GM23338 (cell line): ENCODE measurements at regions not wholly inside any gene's neighbourhood (a gene's known extent, or its start where the extent isn't known, plus 50 kb on each side); places are given as distances from the start of the nearest gene placed in this dataset.

Experiments
- ATAC-seq: fragments of 200-7000 bp; cut with Tn5 transposase; 3 replicates; pipeline ENCODE4 v1.9.1; 2020
- DNase-seq: peaks from one replicate; pipeline ENCODE4 v3.0.0-alpha.2; 2015; ENCODE audit warnings: low spot score
- H2AFZ ChIP-seq: fragments of 200-600 bp; sonication (generic); 2 replicates; pipeline ENCODE4 v1.8.0; 2016; ENCODE audit warnings: antibody characterized with exemption, mild to moderate bottlenecking, moderate library complexity
- H3F3A ChIP-seq: fragments of 200-600 bp; sonication (generic); replicated peaks from 2 replicates; pipeline ENCODE4 v1.8.0; 2017; ENCODE audit warnings: antibody characterized with exemption, mixed run types, low read depth
- H3K27ac ChIP-seq: fragments of 200-600 bp; sonication (generic); 2 replicates; pipeline ENCODE4 v1.6.1; 2016; ENCODE audit warnings: low read depth
- H3K27me3 ChIP-seq: fragments of 200-600 bp; sonication (generic); 2 replicates; pipeline ENCODE4 v1.8.0; 2016; ENCODE audit warnings: mild to moderate bottlenecking, mixed run types, moderate library complexity; ENCODE audit not compliant: insufficient read depth
- H3K36me3 ChIP-seq: fragments of 200-600 bp; sonication (generic); 2 replicates; pipeline ENCODE4 v1.8.0; 2016; ENCODE audit warnings: mild to moderate bottlenecking; ENCODE audit not compliant: insufficient read depth
- H3K4me1 ChIP-seq: fragments of 200-600 bp; sonication (generic); 2 replicates; pipeline ENCODE4 v1.8.0; 2016; ENCODE audit warnings: mild to moderate bottlenecking, moderate library complexity; ENCODE audit not compliant: insufficient read depth
- H3K4me2 ChIP-seq: fragments of 200-600 bp; sonication (generic); 2 replicates; pipeline ENCODE4 v1.7.1; 2017; ENCODE audit warnings: mixed run types
- H3K4me3 ChIP-seq: fragments of 200-600 bp; sonication (generic); 2 replicates; pipeline ENCODE4 v1.6.1; 2016; ENCODE audit warnings: mixed run types
- H3K79me2 ChIP-seq: fragments of 200-600 bp; sonication (generic); replicated peaks from 2 replicates; pipeline ENCODE4 v1.8.0; 2017; ENCODE audit warnings: mild to moderate bottlenecking; ENCODE audit not compliant: insufficient read depth
- H3K9me2 ChIP-seq: fragments of 200-600 bp; sonication (generic); 2 replicates; pipeline ENCODE4 v1.8.0; 2017; ENCODE audit not compliant: insufficient read depth
- H4K20me1 ChIP-seq: fragments of 200-600 bp; sonication (generic); replicated peaks from 2 replicates; pipeline ENCODE4 v1.8.0; 2017; ENCODE audit warnings: mild to moderate bottlenecking; ENCODE audit not compliant: insufficient read depth
- H3K27ac Mint-ChIP-seq: 2 replicates; pipeline ENCODE4 v1.8.0; 2020; ENCODE audit warnings: inconsistent platforms, mild to moderate bottlenecking, moderate library complexity, mixed read lengths
- H3K27me3 Mint-ChIP-seq: 3 replicates; pipeline ENCODE4 v1.8.0; 2022; ENCODE audit warnings: low read depth, mild to moderate bottlenecking, moderate library complexity, mixed read lengths, inconsistent platforms; ENCODE audit not compliant: insufficient read depth, poor library complexity
- H3K36me3 Mint-ChIP-seq: 3 replicates; pipeline ENCODE4 v1.8.0; 2021; ENCODE audit warnings: low read depth, mild to moderate bottlenecking, inconsistent platforms, moderate library complexity, mixed read lengths
- H3K4me1 Mint-ChIP-seq: 3 replicates; pipeline ENCODE4 v1.8.0; 2020; ENCODE audit warnings: mild to moderate bottlenecking, inconsistent platforms, mixed read lengths
- H3K4me3 Mint-ChIP-seq: 3 replicates; pipeline ENCODE4 v1.8.0; 2021; ENCODE audit warnings: moderate library complexity, mild to moderate bottlenecking, inconsistent platforms, mixed read lengths
- H3K9me3 Mint-ChIP-seq: 3 replicates; pipeline ENCODE4 v1.8.0; 2020; ENCODE audit warnings: moderate library complexity, mild to moderate bottlenecking, inconsistent platforms, mixed read lengths
- CREB1 ChIP-seq: fragments of 250-450 bp; sonication (Bioruptor Pico); IDR thresholded peaks from 2 replicates; pipeline ENCODE4 v1.5.0; 2020; ENCODE audit warnings: low read depth, mild to moderate bottlenecking, moderate library complexity
- EZH2 ChIP-seq: fragments of 200-600 bp; sonication (generic); IDR thresholded peaks from one replicate; pipeline ENCODE4 v1.8.0; 2017; ENCODE audit warnings: antibody characterized with exemption, mild to moderate bottlenecking, low read depth; ENCODE audit not compliant: unreplicated experiment
- EZH2phosphoT487 ChIP-seq: fragments of 200-600 bp; sonication (generic); IDR thresholded peaks from one replicate; pipeline ENCODE4 v1.8.1; 2018; ENCODE audit warnings: antibody characterized with exemption; ENCODE audit not compliant: unreplicated experiment
- JUNB ChIP-seq: IDR thresholded peaks from one replicate; pipeline ENCODE4 v1.6.1; 2016; ENCODE audit warnings: antibody characterized with exemption; ENCODE audit not compliant: unreplicated experiment
- NANOG ChIP-seq: IDR thresholded peaks from 2 replicates; pipeline ENCODE4 v1.6.1; 2016; ENCODE audit warnings: antibody characterized with exemption, borderline replicate concordance
- POLR2AphosphoS5 ChIP-seq: IDR thresholded peaks from 2 replicates; pipeline ENCODE4 v1.6.1; 2016; ENCODE audit warnings: antibody characterized with exemption, low read depth
- STAT1 ChIP-seq: IDR thresholded peaks from one replicate; pipeline ENCODE4 v1.6.1; 2016; ENCODE audit warnings: antibody characterized with exemption; ENCODE audit not compliant: unreplicated experiment
- ZNF114 ChIP-seq: fragments of 250-450 bp; sonication (Bioruptor Pico); IDR thresholded peaks from 2 replicates; pipeline ENCODE4 v1.5.0; 2020; ENCODE audit warnings: mild to moderate bottlenecking, moderate library complexity
- ZNF331 ChIP-seq: fragments of 250-450 bp; sonication (Bioruptor Pico); IDR thresholded peaks from 2 replicates; pipeline ENCODE4 v1.5.0; 2020; ENCODE audit warnings: low read depth, mild to moderate bottlenecking, moderate library complexity
- TF ChIP-seq, protein P1 (sequence below): IDR thresholded peaks from 2 replicates; pipeline ENCODE4 v1.6.1; 2016; ENCODE audit warnings: antibody characterized with exemption
- TF ChIP-seq, protein P2 (sequence below): fragments of 250-450 bp; sonication (Bioruptor Pico); IDR thresholded peaks from 2 replicates; pipeline ENCODE4 v1.5.0; 2020; ENCODE audit warnings: mild to moderate bottlenecking, moderate library complexity
- TF ChIP-seq, protein P3 (sequence below): IDR thresholded peaks from one replicate; pipeline ENCODE4 v1.6.1; 2018; ENCODE audit warnings: antibody characterized with exemption; ENCODE audit not compliant: unreplicated experiment
- TF ChIP-seq, protein P4 (sequence below), 2 experiments: fragments of 200-600 bp in 1 of 2; sonication (generic) in 1 of 2; conservative IDR thresholded peaks; 2 replicates each; pipeline versions ENCODE4 v1.5.1 to v1.6.1; 2016 to 2017; ENCODE audit warnings: antibody characterized with exemption in 2 of 2, low read depth in 2 of 2, mild to moderate bottlenecking in 2 of 2, moderate library complexity in 1 of 2

DNA sequence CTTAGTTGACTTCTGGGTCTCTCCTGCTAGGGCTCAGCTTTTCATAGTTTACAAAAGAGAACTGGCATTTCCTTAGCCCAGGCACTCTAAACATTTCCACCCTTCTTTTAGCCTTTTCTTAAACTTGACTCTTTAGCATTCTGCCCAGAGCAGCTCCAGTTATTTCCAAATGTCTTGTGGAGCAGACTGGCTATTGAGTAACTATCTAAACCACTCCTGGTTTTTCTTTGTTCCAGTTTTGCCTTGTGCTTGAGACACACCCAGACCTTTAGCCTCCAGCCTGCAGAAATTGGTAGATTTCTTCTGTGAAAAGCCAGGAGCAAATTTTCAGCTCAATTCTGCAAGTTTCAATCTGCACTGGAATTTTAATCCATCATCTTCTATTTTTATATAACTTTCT, 1813.1 kb downstream of the OLFM4 start:
- H3K9me3 Mint-ChIP-seq: no peaks in the 10 kb centered on the region; the same call in 2 of the 3 replicates
- H3K27ac ChIP-seq: no peak overlapping the region
- no peaks in the 10 kb centered on the region for H3F3A ChIP-seq
- no peaks in the 10 kb centered on the region for H3K4me1 ChIP-seq
- no peaks in the 10 kb centered on the region for H3K36me3 ChIP-seq
- no peak overlapping the region for H3K4me3 Mint-ChIP-seq
- H3K4me2 ChIP-seq: no peak overlapping the region
- H3K27me3 ChIP-seq: no peaks in the 10 kb centered on the region
- H3K27me3 Mint-ChIP-seq: no peaks in the 10 kb centered on the region
- no peak overlapping the region for H3K27ac Mint-ChIP-seq
- H3K79me2 ChIP-seq: no peaks in the 10 kb centered on the region
- no peak overlapping the region for H3K4me3 ChIP-seq
- H3K9me2 ChIP-seq: no peaks in the 10 kb centered on the region
- H4K20me1 ChIP-seq: no peaks in the 10 kb centered on the region
- DNase-seq (no peak), ATAC-seq (no peak)
- no peaks in the 10 kb centered on the region; the same call in 2 of the 3 replicates for H3K36me3 Mint-ChIP-seq
- TF ChIP-seq, protein P1, sequence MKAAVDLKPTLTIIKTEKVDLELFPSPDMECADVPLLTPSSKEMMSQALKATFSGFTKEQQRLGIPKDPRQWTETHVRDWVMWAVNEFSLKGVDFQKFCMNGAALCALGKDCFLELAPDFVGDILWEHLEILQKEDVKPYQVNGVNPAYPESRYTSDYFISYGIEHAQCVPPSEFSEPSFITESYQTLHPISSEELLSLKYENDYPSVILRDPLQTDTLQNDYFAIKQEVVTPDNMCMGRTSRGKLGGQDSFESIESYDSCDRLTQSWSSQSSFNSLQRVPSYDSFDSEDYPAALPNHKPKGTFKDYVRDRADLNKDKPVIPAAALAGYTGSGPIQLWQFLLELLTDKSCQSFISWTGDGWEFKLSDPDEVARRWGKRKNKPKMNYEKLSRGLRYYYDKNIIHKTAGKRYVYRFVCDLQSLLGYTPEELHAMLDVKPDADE: no peak
- TF ChIP-seq EZH2 (no peak), POLR2AphosphoS5 (no peak), STAT1 (no peak), ZNF114 (no peak), ZNF331 (CRISPR knock-in tag) (no peak), EZH2phosphoT487 (no peak), CREB1 (CRISPR knock-in tag) (no peak), NANOG (no peak), JUNB (no peak)
- TF ChIP-seq, protein P2, sequence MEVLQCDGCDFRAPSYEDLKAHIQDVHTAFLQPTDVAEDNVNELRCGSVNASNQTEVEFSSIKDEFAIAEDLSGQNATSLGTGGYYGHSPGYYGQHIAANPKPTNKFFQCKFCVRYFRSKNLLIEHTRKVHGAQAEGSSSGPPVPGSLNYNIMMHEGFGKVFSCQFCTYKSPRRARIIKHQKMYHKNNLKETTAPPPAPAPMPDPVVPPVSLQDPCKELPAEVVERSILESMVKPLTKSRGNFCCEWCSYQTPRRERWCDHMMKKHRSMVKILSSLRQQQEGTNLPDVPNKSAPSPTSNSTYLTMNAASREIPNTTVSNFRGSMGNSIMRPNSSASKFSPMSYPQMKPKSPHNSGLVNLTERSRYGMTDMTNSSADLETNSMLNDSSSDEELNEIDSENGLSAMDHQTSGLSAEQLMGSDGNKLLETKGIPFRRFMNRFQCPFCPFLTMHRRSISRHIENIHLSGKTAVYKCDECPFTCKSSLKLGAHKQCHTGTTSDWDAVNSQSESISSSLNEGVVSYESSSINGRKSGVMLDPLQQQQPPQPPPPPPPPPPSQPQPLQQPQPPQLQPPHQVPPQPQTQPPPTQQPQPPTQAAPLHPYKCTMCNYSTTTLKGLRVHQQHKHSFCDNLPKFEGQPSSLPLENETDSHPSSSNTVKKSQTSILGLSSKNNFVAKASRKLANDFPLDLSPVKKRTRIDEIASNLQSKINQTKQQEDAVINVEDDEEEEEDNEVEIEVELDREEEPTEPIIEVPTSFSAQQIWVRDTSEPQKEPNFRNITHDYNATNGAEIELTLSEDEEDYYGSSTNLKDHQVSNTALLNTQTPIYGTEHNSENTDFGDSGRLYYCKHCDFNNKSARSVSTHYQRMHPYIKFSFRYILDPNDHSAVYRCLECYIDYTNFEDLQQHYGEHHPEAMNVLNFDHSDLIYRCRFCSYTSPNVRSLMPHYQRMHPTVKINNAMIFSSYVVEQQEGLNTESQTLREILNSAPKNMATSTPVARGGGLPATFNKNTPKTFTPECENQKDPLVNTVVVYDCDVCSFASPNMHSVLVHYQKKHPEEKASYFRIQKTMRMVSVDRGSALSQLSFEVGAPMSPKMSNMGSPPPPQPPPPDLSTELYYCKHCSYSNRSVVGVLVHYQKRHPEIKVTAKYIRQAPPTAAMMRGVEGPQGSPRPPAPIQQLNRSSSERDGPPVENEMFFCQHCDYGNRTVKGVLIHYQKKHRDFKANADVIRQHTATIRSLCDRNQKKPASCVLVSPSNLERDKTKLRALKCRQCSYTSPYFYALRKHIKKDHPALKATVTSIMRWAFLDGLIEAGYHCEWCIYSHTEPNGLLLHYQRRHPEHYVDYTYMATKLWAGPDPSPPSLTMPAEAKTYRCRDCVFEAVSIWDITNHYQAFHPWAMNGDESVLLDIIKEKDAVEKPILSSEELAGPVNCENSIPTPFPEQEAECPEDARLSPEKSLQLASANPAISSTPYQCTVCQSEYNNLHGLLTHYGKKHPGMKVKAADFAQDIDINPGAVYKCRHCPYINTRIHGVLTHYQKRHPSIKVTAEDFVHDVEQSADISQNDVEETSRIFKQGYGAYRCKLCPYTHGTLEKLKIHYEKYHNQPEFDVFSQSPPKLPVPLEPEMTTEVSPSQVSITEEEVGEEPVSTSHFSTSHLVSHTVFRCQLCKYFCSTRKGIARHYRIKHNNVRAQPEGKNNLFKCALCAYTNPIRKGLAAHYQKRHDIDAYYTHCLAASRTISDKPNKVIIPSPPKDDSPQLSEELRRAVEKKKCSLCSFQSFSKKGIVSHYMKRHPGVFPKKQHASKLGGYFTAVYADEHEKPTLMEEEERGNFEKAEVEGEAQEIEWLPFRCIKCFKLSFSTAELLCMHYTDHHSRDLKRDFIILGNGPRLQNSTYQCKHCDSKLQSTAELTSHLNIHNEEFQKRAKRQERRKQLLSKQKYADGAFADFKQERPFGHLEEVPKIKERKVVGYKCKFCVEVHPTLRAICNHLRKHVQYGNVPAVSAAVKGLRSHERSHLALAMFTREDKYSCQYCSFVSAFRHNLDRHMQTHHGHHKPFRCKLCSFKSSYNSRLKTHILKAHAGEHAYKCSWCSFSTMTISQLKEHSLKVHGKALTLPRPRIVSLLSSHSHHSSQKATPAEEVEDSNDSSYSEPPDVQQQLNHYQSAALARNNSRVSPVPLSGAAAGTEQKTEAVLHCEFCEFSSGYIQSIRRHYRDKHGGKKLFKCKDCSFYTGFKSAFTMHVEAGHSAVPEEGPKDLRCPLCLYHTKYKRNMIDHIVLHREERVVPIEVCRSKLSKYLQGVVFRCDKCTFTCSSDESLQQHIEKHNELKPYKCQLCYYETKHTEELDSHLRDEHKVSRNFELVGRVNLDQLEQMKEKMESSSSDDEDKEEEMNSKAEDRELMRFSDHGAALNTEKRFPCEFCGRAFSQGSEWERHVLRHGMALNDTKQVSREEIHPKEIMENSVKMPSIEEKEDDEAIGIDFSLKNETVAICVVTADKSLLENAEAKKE (CRISPR knock-in tag): no peak
- TF ChIP-seq, protein P3, sequence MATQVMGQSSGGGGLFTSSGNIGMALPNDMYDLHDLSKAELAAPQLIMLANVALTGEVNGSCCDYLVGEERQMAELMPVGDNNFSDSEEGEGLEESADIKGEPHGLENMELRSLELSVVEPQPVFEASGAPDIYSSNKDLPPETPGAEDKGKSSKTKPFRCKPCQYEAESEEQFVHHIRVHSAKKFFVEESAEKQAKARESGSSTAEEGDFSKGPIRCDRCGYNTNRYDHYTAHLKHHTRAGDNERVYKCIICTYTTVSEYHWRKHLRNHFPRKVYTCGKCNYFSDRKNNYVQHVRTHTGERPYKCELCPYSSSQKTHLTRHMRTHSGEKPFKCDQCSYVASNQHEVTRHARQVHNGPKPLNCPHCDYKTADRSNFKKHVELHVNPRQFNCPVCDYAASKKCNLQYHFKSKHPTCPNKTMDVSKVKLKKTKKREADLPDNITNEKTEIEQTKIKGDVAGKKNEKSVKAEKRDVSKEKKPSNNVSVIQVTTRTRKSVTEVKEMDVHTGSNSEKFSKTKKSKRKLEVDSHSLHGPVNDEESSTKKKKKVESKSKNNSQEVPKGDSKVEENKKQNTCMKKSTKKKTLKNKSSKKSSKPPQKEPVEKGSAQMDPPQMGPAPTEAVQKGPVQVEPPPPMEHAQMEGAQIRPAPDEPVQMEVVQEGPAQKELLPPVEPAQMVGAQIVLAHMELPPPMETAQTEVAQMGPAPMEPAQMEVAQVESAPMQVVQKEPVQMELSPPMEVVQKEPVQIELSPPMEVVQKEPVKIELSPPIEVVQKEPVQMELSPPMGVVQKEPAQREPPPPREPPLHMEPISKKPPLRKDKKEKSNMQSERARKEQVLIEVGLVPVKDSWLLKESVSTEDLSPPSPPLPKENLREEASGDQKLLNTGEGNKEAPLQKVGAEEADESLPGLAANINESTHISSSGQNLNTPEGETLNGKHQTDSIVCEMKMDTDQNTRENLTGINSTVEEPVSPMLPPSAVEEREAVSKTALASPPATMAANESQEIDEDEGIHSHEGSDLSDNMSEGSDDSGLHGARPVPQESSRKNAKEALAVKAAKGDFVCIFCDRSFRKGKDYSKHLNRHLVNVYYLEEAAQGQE: no peak
- TF ChIP-seq, protein P4, sequence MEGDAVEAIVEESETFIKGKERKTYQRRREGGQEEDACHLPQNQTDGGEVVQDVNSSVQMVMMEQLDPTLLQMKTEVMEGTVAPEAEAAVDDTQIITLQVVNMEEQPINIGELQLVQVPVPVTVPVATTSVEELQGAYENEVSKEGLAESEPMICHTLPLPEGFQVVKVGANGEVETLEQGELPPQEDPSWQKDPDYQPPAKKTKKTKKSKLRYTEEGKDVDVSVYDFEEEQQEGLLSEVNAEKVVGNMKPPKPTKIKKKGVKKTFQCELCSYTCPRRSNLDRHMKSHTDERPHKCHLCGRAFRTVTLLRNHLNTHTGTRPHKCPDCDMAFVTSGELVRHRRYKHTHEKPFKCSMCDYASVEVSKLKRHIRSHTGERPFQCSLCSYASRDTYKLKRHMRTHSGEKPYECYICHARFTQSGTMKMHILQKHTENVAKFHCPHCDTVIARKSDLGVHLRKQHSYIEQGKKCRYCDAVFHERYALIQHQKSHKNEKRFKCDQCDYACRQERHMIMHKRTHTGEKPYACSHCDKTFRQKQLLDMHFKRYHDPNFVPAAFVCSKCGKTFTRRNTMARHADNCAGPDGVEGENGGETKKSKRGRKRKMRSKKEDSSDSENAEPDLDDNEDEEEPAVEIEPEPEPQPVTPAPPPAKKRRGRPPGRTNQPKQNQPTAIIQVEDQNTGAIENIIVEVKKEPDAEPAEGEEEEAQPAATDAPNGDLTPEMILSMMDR (conservative IDR thresholded peaks at IDR 0.05; ENCODE audit: low read depth in 2 of 2): no peak
- peak overlapping the region; percentile 61; the same call in 1 of the 2 replicates for H2AFZ ChIP-seq
- peaks cover 5% of the 10 kb centered on the region; the same call in 2 of the 3 replicates for H3K4me1 Mint-ChIP-seq
